ENCODE measurements at regions not wholly inside any gene's neighbourhood (a gene's known extent, or its start where the extent isn't known, plus 50 kb on each side); places are given as distances from the start of the nearest gene placed in this dataset.

DNA sequence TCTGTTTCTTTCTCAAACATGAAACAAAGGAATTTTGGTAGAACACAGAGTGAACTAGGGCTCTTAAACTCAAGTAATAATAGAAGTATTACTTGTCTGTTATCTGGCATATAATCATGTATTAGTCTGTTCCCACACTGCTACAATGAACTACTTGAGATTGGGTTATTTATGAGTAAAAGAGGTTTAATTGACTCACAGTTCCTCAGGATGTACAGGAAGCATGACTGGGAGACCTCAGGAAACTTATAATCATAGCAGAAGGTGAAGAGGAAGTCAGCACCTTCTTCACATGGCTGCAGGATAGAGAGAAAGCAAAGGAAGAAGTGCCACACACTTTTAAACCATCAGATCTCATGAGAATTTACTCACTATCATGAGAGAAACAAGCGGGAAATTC lies 273.4 kb downstream of the ETS1 start:
- no peak for TF ChIP-seq CTCF (conservative IDR thresholded peaks at IDR 0.05 in 1 of 2, IDR thresholded peaks at IDR 0.05 in 1 of 2; ENCODE audit: extremely low read depth in 1 of 2, insufficient read depth in 1 of 2, low read depth in 1 of 2, low read length in 2 of 2)
- TF ChIP-seq EZH2 (IDR thresholded peaks at IDR 0.05; ENCODE audit: borderline replicate concordance, low read length), result no peak
